ENCODE measurements at regions not wholly inside any gene's neighbourhood (a gene's known extent, or its start where the extent isn't known, plus 50 kb on each side); places are given as distances from the start of the nearest gene placed in this dataset.

DNA sequence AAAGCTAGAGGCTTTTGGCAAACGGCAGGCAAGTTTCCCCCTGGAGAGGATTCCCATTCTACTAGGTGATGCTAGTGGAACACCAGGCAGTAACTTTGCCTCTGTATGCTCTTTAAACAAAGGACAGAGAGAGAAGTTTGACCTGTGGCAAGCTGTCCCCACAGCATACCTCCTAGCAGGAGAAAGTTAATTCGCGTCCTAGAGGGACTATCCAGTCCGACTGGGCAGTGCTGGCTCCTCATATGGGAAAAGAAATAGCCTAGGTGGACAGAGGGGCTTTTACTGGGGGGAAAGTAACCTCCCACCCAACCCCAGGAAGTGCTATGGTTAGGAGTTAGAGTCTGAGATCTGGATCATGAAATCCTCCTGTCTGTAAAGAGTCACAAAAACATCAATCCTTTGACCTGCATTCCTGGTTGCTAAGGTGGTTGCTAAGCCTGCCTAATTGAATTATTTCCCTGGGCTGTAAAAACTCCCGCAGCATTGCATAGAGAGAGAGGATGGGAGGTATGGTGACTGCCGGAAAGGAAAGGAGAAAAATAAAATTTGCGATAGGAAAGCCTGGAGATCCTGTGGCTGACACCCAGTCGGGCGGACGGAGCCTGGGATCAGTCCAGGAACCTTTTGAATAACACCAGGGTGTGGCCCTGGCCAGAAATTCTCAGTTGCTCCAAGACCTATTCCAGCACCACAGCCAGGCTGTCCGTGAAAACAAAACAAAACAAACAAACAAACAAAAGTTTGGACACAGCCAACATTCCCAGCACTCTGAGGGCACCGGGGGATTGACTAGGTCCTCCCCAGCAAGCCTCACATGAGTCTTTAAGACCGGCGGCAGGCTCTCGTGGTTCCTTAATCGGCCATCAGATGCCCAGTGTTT, 67.7 kb upstream of the ATP11B start:
- no peak for DNase-seq (ENCODE audit: low read depth)

DNA sequence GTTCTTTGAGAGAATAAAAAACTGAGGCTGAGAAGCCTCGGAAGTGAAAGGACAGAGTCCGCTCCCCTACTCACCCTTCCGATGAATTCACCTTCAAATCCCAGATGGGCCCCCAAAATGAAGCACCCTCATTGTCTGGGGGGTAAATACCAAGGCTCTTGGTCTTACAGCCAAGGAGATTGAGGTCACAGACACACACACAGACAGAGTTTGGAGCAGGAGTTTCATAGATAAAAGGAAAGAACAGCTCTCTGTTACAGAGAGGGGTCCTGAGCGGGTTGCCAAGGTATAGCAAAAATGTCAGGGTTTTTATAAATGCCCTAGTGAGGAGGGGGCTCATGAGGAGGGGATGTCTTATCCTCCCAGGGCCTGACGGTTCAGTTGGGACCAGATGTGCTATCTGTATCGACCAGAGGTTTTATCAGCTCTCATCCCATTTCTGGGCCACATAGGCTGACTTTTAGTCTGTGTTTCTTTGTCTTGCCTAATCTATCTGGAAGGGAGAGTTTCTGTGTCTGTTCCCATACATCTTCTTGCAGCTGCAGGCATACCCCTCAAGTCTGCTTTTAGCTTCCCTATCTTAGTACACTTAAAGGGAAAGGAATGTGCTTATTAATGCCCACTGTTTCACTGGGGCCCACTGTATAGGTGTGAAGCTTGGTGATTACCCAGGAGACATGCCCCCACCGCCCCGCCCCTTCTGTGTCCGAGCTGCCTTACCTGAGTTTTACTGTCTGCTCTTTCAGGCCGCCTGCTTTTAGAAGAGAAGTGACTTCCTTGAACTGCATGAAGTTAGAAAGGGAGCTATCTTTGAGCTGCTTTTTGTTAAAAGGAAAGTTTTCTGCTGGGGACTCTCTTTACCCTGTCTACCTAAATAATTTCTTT, 66.8 kb upstream of the ATP11B start:
- DNase-seq (ENCODE audit: low read depth): no peak

DNA sequence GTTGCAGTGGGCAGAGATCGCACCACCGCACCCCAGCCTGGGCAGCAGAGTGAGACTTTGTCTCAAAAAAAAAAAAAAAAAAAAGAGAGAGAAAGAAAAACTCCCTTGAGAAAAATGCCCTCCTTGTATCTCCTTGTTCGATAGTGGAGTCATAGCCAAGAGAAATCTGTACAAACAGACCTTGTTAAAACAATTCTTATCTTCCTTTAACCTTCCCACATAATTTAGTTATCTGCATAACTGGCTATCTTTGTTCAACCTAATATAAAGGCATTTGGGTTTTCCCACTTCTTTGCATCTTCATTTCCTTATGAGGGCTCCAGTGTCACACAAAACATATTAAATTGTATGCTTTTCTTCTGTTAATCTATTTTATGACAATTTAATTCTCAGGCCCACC, 65.1 kb upstream of the ATP11B start:
- DNase-seq (ENCODE audit: low read depth): no peak

DNA sequence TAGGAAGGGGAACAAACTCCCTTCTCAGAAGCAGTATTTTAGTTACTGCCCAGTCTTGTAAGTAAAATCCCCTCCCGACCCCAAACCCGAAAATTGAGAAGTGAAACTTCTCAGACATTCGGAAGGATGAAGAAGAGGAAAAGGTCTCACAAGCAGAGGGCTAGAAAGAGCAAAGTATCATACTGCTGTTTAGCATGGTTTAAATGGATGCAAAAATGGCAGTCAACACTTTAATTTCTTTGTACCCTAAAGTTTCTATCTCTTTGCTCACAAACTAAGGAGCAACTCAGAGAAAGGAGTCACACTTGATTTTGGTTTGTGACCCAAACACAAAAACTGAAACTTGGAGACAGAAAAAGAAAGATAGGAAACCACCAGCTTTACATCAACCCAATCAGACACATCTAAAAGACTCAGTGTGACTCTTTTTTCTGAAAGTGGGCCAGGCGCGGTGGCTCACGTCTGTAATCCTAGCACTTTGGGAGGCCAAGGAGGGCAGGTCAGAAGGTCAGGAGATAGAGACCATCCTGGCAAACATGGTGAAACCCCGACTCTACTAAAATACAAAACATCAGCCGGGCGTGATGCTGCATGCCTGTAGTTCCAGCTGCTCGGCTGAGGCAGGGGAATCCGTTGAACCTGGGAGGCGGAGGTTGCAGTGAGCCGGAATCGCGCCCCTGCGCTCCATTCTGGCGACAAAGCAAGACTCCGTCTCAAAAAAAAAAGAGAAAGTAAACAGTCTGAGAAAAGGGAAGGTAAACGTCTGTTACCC, 63.2 kb upstream of the ATP11B start:
- no peak for DNase-seq (ENCODE audit: low read depth)

DNA sequence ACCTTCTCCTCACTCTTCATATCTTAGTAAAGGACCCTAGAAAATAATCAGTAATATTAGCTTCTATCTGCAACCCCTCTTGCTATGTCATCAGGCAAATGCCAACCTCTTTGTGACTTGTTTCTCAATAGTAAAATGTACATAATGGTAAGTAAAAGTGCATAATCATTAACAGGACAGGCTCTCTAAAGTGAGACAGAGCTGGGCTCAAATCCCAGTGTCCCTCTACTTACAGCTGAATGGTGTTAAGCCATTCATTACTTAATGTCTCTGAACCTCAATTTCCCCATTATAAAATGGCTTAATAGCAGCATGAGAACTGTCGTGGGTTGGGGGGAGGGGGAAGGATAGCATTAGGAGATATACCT, 62.6 kb upstream of the ATP11B start:
- DNase-seq (ENCODE audit: low read depth): no peak

DNA sequence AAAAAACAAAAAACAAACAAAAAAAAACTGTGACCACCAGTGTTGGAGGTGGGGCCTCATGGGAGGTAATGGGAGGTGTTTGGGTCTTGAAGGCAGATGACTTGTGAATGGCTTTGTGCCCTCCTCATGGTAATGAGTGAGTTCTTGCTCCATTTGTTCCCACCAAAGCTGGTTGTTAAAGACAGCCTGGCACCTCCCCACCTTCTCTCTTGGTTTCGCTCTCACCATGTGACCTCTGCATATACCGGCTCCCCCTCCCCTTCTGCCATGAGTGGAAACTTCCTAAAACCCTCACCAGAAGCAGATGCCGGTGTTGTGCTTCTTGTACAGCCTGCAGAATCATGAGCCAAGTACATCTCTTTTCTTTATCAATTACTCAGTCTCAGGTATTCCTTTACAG, 61.5 kb upstream of the ATP11B start:
- DNase-seq (ENCODE audit: low read depth): no peak

DNA sequence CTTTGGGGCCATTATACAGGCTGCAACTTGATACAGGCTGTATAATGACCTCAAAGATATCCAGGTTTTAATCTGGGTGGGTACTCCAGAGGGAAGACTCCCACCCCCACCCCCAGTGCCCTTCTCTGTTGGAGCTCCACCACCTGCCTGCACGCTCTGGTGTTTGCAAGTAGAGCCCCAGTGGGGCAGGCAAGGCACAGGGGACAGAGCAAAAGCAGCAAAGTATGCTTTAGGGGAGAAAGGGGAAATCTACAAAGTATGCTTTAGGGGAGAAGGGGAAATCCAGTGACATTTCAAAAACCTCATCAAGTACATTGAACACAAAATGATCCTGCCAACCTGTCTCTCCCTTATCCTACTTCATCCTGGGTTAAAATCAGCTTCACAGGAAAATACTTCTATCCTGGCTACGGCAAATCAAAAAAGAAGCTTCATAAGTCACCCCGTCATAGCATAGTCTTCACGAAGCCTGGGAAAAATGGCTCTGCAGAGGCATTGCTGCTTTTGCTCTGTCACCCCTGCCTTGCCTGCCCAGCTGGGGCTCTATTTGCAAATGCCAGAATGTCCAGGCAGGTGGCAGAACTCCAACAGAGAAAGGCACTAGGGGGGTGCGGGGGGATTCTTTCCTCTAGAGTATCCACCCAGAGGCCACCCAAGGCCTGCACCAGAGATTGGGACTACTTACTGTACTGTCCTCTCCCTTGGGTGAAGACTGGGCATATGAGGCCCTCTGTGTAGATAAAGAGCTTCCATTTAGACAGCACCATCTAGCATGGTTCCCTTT, 60.9 kb upstream of the ATP11B start:
- no peak for DNase-seq (ENCODE audit: low read depth)

DNA sequence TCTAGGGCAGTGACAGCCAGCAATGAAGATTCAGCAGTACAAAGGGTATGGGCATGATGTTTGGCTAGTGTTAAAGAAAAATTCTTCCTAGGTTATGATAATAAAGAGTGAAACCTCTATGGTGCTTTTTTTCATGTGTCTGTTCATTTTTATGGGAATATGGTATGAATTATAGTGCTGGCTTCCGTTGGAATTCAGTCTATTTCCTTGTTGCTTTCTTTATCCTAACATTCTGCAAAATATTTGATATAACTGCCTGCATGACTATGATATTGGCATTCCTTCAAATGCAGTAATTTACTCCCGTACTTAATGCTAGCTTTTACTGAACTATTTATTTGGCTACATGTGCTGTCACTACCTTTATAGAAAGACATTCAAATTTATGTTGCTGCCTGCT, 57.6 kb upstream of the ATP11B start:
- no peak for DNase-seq (ENCODE audit: low read depth)

DNA sequence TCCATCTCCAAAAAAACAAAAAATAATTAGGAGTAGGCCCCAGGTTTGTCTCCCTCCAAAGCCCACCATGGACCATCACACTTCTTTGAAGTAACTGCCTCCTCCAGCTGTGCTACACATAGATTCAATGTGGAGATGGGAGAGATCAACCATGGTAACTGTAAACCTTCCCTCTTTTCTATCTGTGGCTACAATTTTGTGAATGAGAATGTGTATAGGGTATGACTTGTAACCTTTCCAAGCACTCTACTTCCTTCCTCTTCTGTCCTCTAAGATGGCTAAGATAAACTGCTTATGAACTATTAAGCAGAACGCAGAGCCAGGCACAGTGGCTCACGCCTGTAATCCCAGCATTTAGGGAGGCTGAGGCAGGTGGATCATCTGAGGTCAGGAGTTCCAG, 55.5 kb upstream of the ATP11B start:
- no peak for DNase-seq (ENCODE audit: low read depth)

DNA sequence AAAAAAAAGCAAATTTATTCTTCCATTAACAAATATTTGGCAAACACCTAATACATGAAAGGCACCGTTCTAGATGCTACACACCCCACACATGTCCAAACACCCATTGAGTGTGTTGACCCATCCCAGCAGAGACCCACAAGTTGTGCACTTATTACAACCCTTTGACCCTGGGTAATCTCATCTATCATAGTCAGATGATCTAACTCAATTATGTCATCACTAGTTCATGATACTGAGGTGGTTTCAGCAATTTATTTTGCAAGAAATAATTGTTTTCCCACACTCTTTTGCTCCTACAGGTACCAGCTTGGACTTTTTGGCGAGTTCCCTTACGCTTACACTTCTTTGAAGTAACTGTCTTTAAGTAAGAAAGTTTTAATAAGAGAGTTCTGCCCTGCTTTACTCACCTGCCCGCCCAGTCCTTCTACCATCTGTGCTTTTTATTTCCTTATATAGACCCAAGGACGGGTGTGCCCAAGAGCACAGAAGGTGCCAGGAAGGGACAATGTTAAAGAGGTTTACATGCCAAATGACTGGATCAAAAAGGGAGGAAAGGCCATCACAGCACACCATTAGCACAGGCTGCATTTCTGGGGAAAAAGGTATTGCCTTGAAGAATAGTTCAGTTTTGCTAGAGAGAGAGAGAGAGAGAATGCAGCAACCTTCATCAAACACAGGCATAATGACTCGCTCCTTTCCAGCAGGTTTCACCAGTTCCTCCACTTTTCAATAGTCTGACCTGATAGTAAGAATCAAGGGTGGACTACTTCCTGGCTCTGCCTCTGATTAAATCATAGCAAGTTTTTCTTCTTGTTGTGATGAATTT, 54.5 kb upstream of the ATP11B start:
- no peak for DNase-seq (ENCODE audit: low read depth)

DNA sequence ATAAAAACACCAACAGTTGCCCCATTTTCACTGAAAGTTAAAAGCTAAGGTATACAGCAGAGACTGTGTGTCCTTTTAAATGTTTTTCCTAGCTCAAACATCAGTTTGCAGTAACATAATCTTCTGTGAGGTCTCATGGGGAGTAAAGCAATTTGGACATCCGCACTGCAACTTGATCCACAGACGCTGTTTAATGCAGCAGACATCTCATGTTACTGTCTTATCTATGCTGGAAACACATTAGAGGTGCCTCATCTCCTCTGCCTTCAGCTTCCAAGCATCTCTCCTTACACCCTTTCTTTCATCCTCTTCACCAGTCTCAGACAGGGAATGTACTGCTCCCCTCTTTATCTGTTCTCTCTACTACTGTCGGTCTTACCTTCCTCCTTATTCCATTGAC, 53.7 kb upstream of the ATP11B start:
- DNase-seq (ENCODE audit: low read depth): no peak

DNA sequence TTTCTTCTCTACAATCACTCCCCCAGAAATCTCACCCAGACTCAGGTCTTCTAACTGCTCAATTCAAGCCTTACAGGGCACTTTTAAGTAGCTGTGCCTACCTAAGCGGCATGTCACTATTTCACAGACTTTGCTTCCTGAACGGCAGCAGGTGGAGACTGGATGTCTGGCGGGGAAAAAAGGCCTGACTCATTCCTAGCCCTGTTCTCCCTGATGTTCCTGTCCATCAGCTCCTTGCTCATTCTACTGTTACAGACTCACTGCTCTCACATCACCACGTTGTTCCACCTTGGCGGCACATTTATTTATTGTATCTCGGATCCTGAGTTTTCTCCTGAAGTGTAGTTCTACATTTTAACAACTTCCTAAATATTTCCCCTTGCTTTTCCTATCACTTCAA, 52.6 kb upstream of the ATP11B start:
- no peak for DNase-seq (ENCODE audit: low read depth)

DNA sequence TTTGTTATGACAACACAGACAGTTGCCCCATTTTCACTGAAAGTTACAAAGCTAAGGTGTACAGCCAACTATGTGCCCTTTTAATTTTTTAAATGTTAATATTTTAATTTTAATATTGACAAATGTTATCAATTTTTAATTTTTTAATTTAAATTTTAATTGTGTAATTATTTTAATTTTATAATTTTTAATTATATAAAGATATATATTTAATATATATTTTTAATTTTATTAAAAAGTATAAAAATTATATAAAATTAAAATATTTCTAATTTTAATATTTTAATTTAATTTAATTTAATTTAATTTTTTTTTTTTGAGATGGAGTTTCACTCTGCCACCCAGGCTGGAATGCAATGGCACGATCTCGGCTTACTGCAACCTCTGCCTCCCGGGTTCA, 52.1 kb upstream of the ATP11B start:
- no peak for DNase-seq (ENCODE audit: low read depth)
